ENCODE measurements at regions not wholly inside any gene's neighbourhood (a gene's known extent, or its start where the extent isn't known, plus 50 kb on each side); places are given as distances from the start of the nearest gene placed in this dataset.
A peak's percentile ranks its signal among the peaks of the same experiment; 100 is the strongest.

- H3K9me3 Mint-ChIP-seq, result no peaks in the 10 kb centered on the region
- H3K27ac Mint-ChIP-seq, result no peak overlapping the region
- H3K4me3 Mint-ChIP-seq, result no peak overlapping the region
- peaks cover 8% of the 10 kb centered on the region for H3K27me3 Mint-ChIP-seq
- H3K4me1 Mint-ChIP-seq, result no peaks in the 10 kb centered on the region
- no peaks in the 10 kb centered on the region for H3K36me3 Mint-ChIP-seq
Observed at GRCh38 chr16:86818671-86819532, 240.6 kb downstream of the FOXL1 start.

GRCh38 chr16:86819533-86819892 lies 241.2 kb downstream of the FOXL1 start:
- Mint-ChIP-seq H3K27me3 (peaks cover 8% of the 10 kb centered on the region), H3K36me3 (no peaks in the 10 kb centered on the region), H3K9me3 (no peaks in the 10 kb centered on the region), H3K4me3 (no peak overlapping the region), H3K27ac (no peak overlapping the region), H3K4me1 (no peaks in the 10 kb centered on the region)

DNA sequence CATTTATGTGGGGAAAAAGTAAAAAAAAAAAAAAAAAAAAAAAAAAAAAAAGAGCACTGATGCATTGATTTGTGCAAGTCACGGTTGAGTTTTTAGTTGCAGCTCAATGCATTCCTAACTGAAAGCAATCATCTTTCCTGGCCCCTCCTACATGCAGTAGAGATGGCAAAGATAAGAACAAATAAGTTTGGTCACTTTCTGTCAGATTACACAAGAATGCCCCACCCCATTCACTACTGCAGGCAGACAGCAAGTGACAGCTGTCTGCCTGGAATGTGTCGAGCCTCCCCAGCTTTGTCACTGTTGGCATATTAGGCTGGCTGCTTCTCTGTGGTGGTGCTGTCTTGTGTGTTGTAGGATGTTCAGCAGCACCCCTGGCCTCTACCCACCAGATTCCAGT lies 243.5 kb downstream of the FOXL1 start:
- Mint-ChIP-seq H3K27ac (no peak overlapping the region), H3K27me3 (peaks cover 17% of the 10 kb centered on the region), H3K4me1 (no peaks in the 10 kb centered on the region), H3K9me3 (no peaks in the 10 kb centered on the region), H3K36me3 (no peaks in the 10 kb centered on the region), H3K4me3 (no peak overlapping the region)

DNA sequence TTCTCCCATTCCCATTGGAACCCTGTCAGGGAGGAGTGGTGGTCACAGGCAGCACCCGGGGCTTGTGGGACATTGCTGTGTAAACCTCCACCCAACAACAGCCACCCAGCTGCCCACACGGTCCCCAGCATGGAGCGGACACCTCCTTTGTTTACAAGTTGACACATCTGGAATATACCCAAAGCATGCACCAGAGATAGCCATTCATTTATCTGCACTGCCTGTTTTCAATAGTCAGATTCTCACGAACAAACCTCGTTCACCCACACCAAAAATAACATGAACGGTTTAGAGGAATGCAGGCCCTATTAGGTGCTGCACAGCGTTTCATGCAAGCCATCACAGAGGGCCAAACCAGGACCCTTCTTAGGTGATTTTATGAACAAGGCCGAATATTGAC lies 244.8 kb downstream of the FOXL1 start:
- no peak overlapping the region for H3K27ac Mint-ChIP-seq
- H3K4me3 Mint-ChIP-seq, result no peak overlapping the region

DNA sequence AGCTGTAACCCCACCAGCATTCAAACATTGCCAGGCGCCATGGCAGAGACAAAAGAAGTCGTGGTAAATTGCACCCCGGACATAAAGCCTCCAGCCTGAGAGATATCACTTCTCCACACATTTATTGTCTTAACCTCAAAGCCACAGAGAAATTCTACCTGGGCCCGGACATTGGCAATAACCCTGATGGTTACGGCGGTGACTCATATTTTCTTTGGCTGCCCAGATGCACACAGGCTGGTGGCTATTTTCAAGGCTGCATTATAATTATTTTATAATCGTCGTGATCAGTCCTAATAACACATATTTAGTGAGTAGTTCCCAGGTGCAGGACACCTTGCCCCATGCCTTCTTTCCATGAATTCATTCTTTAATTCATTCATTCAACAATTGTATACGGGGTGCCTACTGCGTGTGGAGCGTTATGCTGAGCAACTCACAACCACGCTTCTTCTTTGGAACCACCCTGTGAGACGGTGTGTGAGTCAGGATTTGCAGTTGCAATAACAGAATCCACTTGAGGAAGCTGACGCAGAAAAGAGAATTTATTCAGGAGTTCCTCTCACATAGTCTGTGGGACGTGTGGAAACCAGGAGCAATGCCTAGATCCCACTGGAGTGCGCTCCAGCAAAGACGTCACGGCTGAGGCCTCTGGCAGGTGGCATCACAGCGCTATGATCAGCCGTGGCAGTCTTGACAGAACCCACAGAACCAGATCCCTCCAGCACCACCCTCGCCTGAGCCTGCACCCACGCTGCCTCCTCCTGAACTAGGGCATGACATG lies 245.7 kb downstream of the FOXL1 start:
- Mint-ChIP-seq H3K27ac (no peak overlapping the region), H3K4me3 (no peak overlapping the region), H3K36me3 (no peaks in the 10 kb centered on the region), H3K27me3 (peaks cover 22% of the 10 kb centered on the region), H3K4me1 (no peaks in the 10 kb centered on the region), H3K9me3 (no peaks in the 10 kb centered on the region)

More for the DNA sequence above, 244.8 kb downstream of the FOXL1 start:
- Mint-ChIP-seq H3K27me3 (peaks cover 17% of the 10 kb centered on the region), H3K36me3 (no peaks in the 10 kb centered on the region), H3K9me3 (no peaks in the 10 kb centered on the region), H3K4me1 (no peaks in the 10 kb centered on the region)

GRCh38 chr16:86824751-86825296 lies 246.5 kb downstream of the FOXL1 start:
- H3K27me3 Mint-ChIP-seq, result peaks cover 25% of the 10 kb centered on the region

DNA sequence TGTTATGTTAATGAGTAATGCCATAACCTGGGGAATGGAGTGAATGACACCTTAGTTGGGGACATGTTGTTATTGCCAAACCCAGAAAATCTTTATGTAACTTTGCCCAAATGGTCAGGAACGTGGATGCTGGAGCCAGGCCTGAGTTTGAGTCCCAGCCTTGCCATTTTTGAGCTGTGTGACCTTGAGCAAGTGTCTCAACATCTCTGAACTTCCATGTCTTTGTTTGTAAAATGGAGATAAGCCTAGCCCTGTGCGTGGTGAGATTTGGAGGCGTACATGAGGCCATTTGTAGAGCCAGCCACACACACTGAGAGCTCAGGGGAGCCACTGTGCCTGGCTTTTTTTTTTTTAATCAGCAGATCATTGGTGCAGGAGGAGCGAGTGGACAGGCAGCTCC lies 247.3 kb downstream of the FOXL1 start:
- Mint-ChIP-seq H3K27me3 (peaks cover 23% of the 10 kb centered on the region), H3K4me1 (no peaks in the 10 kb centered on the region), H3K27ac (peak overlapping the region; percentile 32), H3K36me3 (no peaks in the 10 kb centered on the region), H3K4me3 (no peak overlapping the region), H3K9me3 (no peaks in the 10 kb centered on the region)

More at GRCh38 chr16:86824751-86825296, 246.5 kb downstream of the FOXL1 start:
- H3K4me1 Mint-ChIP-seq, result no peaks in the 10 kb centered on the region
- no peak overlapping the region for H3K27ac Mint-ChIP-seq
- no peak overlapping the region for H3K4me3 Mint-ChIP-seq
- no peaks in the 10 kb centered on the region for H3K9me3 Mint-ChIP-seq
- H3K36me3 Mint-ChIP-seq, result no peaks in the 10 kb centered on the region

- Mint-ChIP-seq H3K36me3 (no peaks in the 10 kb centered on the region), H3K4me3 (no peak overlapping the region), H3K27me3 (peaks cover 23% of the 10 kb centered on the region), H3K9me3 (no peaks in the 10 kb centered on the region), H3K27ac (no peak overlapping the region), H3K4me1 (no peaks in the 10 kb centered on the region)
Observed at GRCh38 chr16:86826941-86827340, 248.6 kb downstream of the FOXL1 start.

GRCh38 chr16:86827521-86827920 lies 249.2 kb downstream of the FOXL1 start:
- H3K36me3 Mint-ChIP-seq, result no peaks in the 10 kb centered on the region
- no peaks in the 10 kb centered on the region for H3K4me1 Mint-ChIP-seq
- no peak overlapping the region for H3K27ac Mint-ChIP-seq
- H3K27me3 Mint-ChIP-seq, result peaks cover 21% of the 10 kb centered on the region
- no peaks in the 10 kb centered on the region for H3K9me3 Mint-ChIP-seq
- no peak overlapping the region for H3K4me3 Mint-ChIP-seq

DNA sequence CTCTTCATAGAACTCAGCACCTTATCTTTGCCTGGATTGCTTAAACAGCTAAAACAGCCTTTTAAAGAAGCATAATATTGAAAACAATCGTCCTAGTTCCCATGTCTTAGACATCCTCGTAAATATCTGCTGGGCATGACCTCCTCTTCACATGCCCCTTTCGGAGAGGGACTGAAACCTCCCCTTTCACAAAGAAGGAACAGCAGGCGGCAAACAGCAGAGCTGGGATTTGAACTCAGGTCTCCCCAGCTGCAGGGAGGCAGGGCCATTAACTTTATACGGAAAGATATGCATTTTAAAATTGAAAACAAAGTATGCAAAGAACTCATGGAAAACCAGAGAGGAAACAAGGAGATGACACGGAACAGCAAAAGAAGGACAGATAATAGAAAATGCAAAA lies 249.9 kb downstream of the FOXL1 start:
- Mint-ChIP-seq H3K4me1 (no peaks in the 10 kb centered on the region), H3K27me3 (peaks cover 21% of the 10 kb centered on the region), H3K9me3 (no peaks in the 10 kb centered on the region), H3K27ac (no peak overlapping the region), H3K36me3 (no peaks in the 10 kb centered on the region), H3K4me3 (no peak overlapping the region)

- no peaks in the 10 kb centered on the region for H3K9me3 Mint-ChIP-seq
- no peaks in the 10 kb centered on the region for H3K4me1 Mint-ChIP-seq
- no peaks in the 10 kb centered on the region for H3K36me3 Mint-ChIP-seq
- peaks cover 21% of the 10 kb centered on the region for H3K27me3 Mint-ChIP-seq
- H3K27ac Mint-ChIP-seq, result no peak overlapping the region
- H3K4me3 Mint-ChIP-seq, result no peak overlapping the region
Observed at GRCh38 chr16:86828653-86829052, 250.3 kb downstream of the FOXL1 start.

DNA sequence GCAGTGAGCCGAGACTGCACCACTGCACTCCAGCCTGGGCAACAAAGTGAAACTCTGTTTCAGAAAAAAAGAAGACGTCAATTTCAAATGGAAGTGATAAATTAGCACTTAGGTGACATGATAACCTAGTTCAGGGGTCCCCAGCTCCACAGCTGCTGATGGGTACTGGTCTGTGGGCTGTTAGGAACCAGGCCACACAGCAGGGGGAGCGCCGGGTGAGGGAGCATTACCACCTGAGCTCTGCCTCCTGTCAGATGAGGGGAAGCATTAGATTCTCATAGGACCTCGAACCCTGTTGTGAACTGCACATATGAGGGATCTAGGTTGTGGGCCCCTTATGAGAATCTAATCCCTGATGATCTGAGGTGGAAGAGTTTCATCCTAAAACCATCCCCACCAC lies 253.0 kb downstream of the FOXL1 start:
- peaks cover 15% of the 10 kb centered on the region for H3K27me3 Mint-ChIP-seq
- H3K27ac Mint-ChIP-seq, result no peak overlapping the region
- no peaks in the 10 kb centered on the region for H3K36me3 Mint-ChIP-seq
- H3K4me1 Mint-ChIP-seq, result no peaks in the 10 kb centered on the region
- no peak overlapping the region for H3K4me3 Mint-ChIP-seq
- no peaks in the 10 kb centered on the region for H3K9me3 Mint-ChIP-seq

DNA sequence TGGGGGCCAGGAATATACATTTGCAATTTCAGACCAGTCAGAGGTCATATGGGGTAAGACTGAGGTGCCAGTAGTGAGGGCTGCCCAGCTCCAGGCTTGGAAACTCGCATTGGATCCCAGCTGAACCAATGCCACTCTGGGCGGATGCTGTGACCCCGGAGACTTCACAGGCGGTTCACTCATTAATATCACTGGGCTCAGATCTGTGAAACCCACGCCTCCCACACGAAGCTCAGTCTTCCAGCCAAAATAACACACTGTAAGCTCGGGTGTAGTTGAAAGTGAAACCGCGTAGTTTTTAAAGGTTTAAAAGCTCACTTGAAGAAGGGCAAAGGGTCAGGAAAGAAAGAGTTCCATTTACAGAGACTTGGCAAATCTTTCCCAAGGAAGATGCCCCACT lies 254.8 kb downstream of the FOXL1 start:
- Mint-ChIP-seq H3K27me3 (peaks cover 10% of the 10 kb centered on the region), H3K9me3 (no peaks in the 10 kb centered on the region), H3K27ac (no peak overlapping the region), H3K36me3 (no peaks in the 10 kb centered on the region), H3K4me1 (no peaks in the 10 kb centered on the region), H3K4me3 (no peak overlapping the region)

- H3K9me3 Mint-ChIP-seq, result no peaks in the 10 kb centered on the region
- H3K27me3 Mint-ChIP-seq, result peaks cover 1% of the 10 kb centered on the region
- H3K4me1 Mint-ChIP-seq, result no peaks in the 10 kb centered on the region
- no peaks in the 10 kb centered on the region for H3K36me3 Mint-ChIP-seq
- no peak overlapping the region for H3K4me3 Mint-ChIP-seq
- H3K27ac Mint-ChIP-seq, result no peak overlapping the region
Observed at GRCh38 chr16:86834451-86835035, 256.2 kb downstream of the FOXL1 start.

- H3K36me3 Mint-ChIP-seq, result no peaks in the 10 kb centered on the region
- no peak overlapping the region for H3K27ac Mint-ChIP-seq
- H3K4me1 Mint-ChIP-seq, result no peaks in the 10 kb centered on the region
- H3K9me3 Mint-ChIP-seq, result no peaks in the 10 kb centered on the region
- H3K27me3 Mint-ChIP-seq, result peaks cover 1% of the 10 kb centered on the region
- no peak overlapping the region for H3K4me3 Mint-ChIP-seq
Observed at GRCh38 chr16:86835982-86836381, 257.6 kb downstream of the FOXL1 start.

All from activated naive CD4-positive, alpha-beta T cell treated with anti-CD3 and anti-CD28 coated beads, Interleukin-2, amount 50 U/mL, for 24 hours (primary cell).